K562 (cell line): ENCODE measurements at regions not wholly inside any gene's neighbourhood (a gene's known extent, or its start where the extent isn't known, plus 50 kb on each side); places are given as distances from the start of the nearest gene placed in this dataset.

Experiments
- CBX8 ChIP-seq: fragments of 200-600 bp; sonication (generic); IDR thresholded peaks from 2 replicates; pipeline ENCODE4 v1.6.1; 2012; ENCODE audit warnings: borderline replicate concordance, mixed run types, low read depth, mild to moderate bottlenecking, moderate library complexity, mixed read lengths, low read length, control low read depth, inconsistent platforms; ENCODE audit not compliant: poor library complexity, severe bottlenecking; ENCODE audit errors: extremely low read depth
- HDAC6 ChIP-seq: IDR thresholded peaks from 2 replicates; pipeline ENCODE4 v1.6.1; 2012; ENCODE audit warnings: low read depth, mild to moderate bottlenecking, control low read depth, inconsistent platforms, low read length, moderate library complexity
- KAT8 ChIP-seq: fragments of 450-650 bp; IDR thresholded peaks from 2 replicates; pipeline ENCODE4 v1.6.1; 2016; ENCODE audit warnings: low read depth, mild to moderate bottlenecking
- NELFE ChIP-seq: IDR thresholded peaks from 2 replicates; pipeline ENCODE4 v1.6.1; 2011; ENCODE audit warnings: mild to moderate bottlenecking; ENCODE audit not compliant: insufficient read depth, insufficient read length
- SMARCE1 ChIP-seq: fragments of 450-650 bp; IDR thresholded peaks from 2 replicates; pipeline ENCODE4 v1.7.1; 2016; ENCODE audit warnings: mild to moderate bottlenecking
- SP1 ChIP-seq: sonication (generic); formaldehyde crosslinking; IDR thresholded peaks from 2 replicates; pipeline ENCODE4 v1.8.1; 2022; ENCODE audit warnings: mild to moderate bottlenecking, missing genetic modification reagents
- ZNF146 ChIP-seq: IDR thresholded peaks from one replicate; pipeline ENCODE4 v1.6.1; 2018; ENCODE audit warnings: missing compliant biosample characterization; ENCODE audit not compliant: unreplicated experiment
- TF ChIP-seq, protein P1 (sequence below), 2 experiments: fragments of 450-650 bp in 1 of 2; sonication (generic) in 1 of 2; formaldehyde crosslinking in 1 of 2; IDR thresholded peaks; 2 replicates each; pipeline versions ENCODE4 v1.7.1 to v1.9.0; 2016 to 2022; ENCODE audit warnings: inconsistent platforms in 1 of 2, mild to moderate bottlenecking in 1 of 2, missing genetic modification reagents in 1 of 2
- TF ChIP-seq, protein P2 (sequence below): fragments of 250-450 bp; sonication (Bioruptor Pico); IDR thresholded peaks from 2 replicates; pipeline ENCODE4 v1.8.0; 2021; ENCODE audit warnings: mild to moderate bottlenecking, moderate library complexity
- TF ChIP-seq, protein P3 (sequence below): fragments of 250-450 bp; sonication (Bioruptor Pico); IDR thresholded peaks from 2 replicates; pipeline ENCODE4 v1.4.0; 2020; ENCODE audit warnings: mild to moderate bottlenecking, moderate library complexity, borderline replicate concordance
- TF ChIP-seq, protein P4 (sequence below): fragments of 450-650 bp; IDR thresholded peaks from one replicate; pipeline ENCODE4 v1.6.1; 2018; ENCODE audit warnings: mild to moderate bottlenecking, moderate library complexity; ENCODE audit not compliant: partially characterized antibody

DNA sequence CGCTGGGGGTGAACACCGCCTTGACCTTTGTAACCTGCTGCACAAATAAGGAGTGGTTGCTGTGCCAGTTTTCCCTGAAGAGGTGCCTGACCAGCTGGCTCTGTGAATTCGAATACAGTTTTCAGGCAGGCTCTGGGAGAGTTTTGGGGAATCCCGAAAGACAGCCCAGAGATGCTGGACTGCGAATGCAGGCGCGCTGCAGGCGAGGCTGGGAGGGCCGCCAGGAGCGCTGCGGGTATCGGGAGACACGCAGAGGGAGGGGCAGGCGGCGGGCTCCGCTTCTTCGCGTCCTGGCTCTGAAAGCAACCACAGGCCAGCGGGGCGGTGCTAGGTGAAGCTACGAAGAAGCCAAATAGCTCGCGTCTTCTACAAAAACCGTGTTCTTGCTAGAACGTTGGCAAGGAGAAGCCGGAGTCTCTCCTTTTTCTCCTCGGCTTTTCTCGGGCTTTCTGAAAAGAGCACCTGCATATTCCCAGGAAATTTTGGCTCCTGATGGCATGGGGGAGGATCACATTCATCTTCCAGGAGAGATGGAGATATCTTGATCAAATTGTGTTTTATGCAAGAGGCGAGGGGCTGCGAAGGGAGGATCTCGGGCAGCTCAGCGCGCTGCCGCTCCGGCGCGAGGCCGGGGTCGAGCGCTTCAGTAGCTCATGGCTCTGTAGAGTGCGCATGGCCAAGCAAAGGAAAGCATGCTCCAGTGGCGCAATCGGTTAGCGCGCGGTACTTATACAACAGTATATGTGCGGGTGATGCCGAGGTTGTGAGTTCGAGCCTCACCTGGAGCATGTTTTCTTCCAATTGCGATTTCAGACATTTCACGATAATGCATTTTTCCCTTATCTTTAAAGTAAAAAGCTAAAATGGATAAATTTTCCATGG is 158.1 kb upstream of the ZNF184 start (continued):
- TF ChIP-seq, protein P1, sequence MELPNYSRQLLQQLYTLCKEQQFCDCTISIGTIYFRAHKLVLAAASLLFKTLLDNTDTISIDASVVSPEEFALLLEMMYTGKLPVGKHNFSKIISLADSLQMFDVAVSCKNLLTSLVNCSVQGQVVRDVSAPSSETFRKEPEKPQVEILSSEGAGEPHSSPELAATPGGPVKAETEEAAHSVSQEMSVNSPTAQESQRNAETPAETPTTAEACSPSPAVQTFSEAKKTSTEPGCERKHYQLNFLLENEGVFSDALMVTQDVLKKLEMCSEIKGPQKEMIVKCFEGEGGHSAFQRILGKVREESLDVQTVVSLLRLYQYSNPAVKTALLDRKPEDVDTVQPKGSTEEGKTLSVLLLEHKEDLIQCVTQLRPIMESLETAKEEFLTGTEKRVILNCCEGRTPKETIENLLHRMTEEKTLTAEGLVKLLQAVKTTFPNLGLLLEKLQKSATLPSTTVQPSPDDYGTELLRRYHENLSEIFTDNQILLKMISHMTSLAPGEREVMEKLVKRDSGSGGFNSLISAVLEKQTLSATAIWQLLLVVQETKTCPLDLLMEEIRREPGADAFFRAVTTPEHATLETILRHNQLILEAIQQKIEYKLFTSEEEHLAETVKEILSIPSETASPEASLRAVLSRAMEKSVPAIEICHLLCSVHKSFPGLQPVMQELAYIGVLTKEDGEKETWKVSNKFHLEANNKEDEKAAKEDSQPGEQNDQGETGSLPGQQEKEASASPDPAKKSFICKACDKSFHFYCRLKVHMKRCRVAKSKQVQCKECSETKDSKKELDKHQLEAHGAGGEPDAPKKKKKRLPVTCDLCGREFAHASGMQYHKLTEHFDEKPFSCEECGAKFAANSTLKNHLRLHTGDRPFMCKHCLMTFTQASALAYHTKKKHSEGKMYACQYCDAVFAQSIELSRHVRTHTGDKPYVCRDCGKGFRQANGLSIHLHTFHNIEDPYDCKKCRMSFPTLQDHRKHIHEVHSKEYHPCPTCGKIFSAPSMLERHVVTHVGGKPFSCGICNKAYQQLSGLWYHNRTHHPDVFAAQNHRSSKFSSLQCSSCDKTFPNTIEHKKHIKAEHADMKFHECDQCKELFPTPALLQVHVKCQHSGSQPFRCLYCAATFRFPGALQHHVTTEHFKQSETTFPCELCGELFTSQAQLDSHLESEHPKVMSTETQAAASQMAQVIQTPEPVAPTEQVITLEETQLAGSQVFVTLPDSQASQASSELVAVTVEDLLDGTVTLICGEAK (IDR thresholded peaks at IDR 0.05) = peak; percentile 89
- TF ChIP-seq, protein P1 (CRISPR knock-in tag; IDR thresholded peaks at IDR 0.05) = peak; percentile 75
- TF ChIP-seq, protein P2, sequence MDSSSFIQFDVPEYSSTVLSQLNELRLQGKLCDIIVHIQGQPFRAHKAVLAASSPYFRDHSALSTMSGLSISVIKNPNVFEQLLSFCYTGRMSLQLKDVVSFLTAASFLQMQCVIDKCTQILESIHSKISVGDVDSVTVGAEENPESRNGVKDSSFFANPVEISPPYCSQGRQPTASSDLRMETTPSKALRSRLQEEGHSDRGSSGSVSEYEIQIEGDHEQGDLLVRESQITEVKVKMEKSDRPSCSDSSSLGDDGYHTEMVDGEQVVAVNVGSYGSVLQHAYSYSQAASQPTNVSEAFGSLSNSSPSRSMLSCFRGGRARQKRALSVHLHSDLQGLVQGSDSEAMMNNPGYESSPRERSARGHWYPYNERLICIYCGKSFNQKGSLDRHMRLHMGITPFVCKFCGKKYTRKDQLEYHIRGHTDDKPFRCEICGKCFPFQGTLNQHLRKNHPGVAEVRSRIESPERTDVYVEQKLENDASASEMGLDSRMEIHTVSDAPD (CRISPR knock-in tag) = no peak
- TF ChIP-seq NELFE = no peak
- TF ChIP-seq ZNF146 (CRISPR knock-in tag) = no peak
- TF ChIP-seq, protein P3, sequence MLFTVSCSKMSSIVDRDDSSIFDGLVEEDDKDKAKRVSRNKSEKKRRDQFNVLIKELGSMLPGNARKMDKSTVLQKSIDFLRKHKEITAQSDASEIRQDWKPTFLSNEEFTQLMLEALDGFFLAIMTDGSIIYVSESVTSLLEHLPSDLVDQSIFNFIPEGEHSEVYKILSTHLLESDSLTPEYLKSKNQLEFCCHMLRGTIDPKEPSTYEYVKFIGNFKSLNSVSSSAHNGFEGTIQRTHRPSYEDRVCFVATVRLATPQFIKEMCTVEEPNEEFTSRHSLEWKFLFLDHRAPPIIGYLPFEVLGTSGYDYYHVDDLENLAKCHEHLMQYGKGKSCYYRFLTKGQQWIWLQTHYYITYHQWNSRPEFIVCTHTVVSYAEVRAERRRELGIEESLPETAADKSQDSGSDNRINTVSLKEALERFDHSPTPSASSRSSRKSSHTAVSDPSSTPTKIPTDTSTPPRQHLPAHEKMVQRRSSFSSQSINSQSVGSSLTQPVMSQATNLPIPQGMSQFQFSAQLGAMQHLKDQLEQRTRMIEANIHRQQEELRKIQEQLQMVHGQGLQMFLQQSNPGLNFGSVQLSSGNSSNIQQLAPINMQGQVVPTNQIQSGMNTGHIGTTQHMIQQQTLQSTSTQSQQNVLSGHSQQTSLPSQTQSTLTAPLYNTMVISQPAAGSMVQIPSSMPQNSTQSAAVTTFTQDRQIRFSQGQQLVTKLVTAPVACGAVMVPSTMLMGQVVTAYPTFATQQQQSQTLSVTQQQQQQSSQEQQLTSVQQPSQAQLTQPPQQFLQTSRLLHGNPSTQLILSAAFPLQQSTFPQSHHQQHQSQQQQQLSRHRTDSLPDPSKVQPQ (CRISPR knock-in tag) = no peak
- no peak for TF ChIP-seq CBX8
- 0 out of 2 replicates have a peak, but pooled peaks have one; percentile 36 for TF ChIP-seq SMARCE1
- TF ChIP-seq HDAC6 = no peak
- peak; percentile 91 for TF ChIP-seq SP1 (CRISPR knock-in tag)
- TF ChIP-seq, protein P4, sequence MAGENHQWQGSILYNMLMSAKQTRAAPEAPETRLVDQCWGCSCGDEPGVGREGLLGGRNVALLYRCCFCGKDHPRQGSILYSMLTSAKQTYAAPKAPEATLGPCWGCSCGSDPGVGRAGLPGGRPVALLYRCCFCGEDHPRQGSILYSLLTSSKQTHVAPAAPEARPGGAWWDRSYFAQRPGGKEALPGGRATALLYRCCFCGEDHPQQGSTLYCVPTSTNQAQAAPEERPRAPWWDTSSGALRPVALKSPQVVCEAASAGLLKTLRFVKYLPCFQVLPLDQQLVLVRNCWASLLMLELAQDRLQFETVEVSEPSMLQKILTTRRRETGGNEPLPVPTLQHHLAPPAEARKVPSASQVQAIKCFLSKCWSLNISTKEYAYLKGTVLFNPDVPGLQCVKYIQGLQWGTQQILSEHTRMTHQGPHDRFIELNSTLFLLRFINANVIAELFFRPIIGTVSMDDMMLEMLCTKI = no peak
- TF ChIP-seq KAT8 = no peak
